Smooth muscle cell (in vitro differentiated cells): ENCODE measurements at regions not wholly inside any gene's neighbourhood (a gene's known extent, or its start where the extent isn't known, plus 50 kb on each side); places are given as distances from the start of the nearest gene placed in this dataset.
"Not testable (repeated sequence)": the region's sequence is repeated elsewhere in the genome, so short reads cannot be mapped to it uniquely, and the experiment has no call there.

Experiments
- DNase-seq: peaks from one replicate; lab custom pipeline; 2025; ENCODE audit not compliant: unreplicated experiment; lab: John Stamatoyannopoulos, UW
- H2AFZ ChIP-seq: fragments of 200-600 bp; sonication (generic); 2 replicates; pipeline ENCODE4 v1.6.0; 2016; ENCODE audit warnings: antibody characterized with exemption, low read depth, mild to moderate bottlenecking
- H3F3A ChIP-seq: fragments of 200-600 bp; sonication (generic); 2 replicates; pipeline ENCODE4 v1.6.0; 2017; ENCODE audit warnings: antibody characterized with exemption, low read depth
- H3K27ac ChIP-seq: fragments of 200-600 bp; sonication (generic); 2 replicates; pipeline ENCODE4 v1.5.1; 2016; ENCODE audit warnings: low read depth, mild to moderate bottlenecking
- H3K27me3 ChIP-seq: fragments of 200-600 bp; sonication (generic); 2 replicates; pipeline ENCODE4 v1.6.1; 2016; ENCODE audit warnings: low read depth, mild to moderate bottlenecking
- H3K36me3 ChIP-seq: fragments of 200-600 bp; sonication (generic); 2 replicates; pipeline ENCODE4 v1.5.1; 2016; ENCODE audit warnings: low read depth
- H3K4me1 ChIP-seq: fragments of 200-600 bp; sonication (generic); 2 replicates; pipeline ENCODE4 v1.5.1; 2016; ENCODE audit warnings: low read depth
- H3K4me2 ChIP-seq: fragments of 200-600 bp; sonication (generic); 2 replicates; pipeline ENCODE4 v1.6.0; 2016; ENCODE audit warnings: mild to moderate bottlenecking
- H3K4me3 ChIP-seq: fragments of 200-600 bp; sonication (generic); 2 replicates; pipeline ENCODE4 v1.5.1; 2016; ENCODE audit warnings: mild to moderate bottlenecking
- H3K79me2 ChIP-seq: fragments of 200-600 bp; sonication (generic); 2 replicates; pipeline ENCODE4 v1.6.0; 2016; ENCODE audit warnings: low read depth, mild to moderate bottlenecking
- H3K9ac ChIP-seq: fragments of 200-600 bp; sonication (generic); 2 replicates; pipeline ENCODE4 v1.6.0; 2016; ENCODE audit warnings: low read depth
- H3K9me3 ChIP-seq: fragments of 200-600 bp; sonication (generic); replicated peaks from 2 replicates; pipeline ENCODE4 v1.5.1; 2016; ENCODE audit warnings: low read depth
- H4K20me1 ChIP-seq: fragments of 200-600 bp; sonication (generic); 2 replicates; pipeline ENCODE4 v1.6.0; 2016; ENCODE audit warnings: low read depth
- WGBS: methylation state at CpG from one replicate; pipeline ENCODE4 v1.1.7; 2016; ENCODE audit warnings: low lambda C conversion rate; 5-methylcytosine and 5-hydroxymethylcytosine counted together
- TF ChIP-seq, protein P1 (sequence below): fragments of 200-600 bp; sonication (generic); IDR thresholded peaks from 2 replicates; pipeline ENCODE4 v1.5.1; 2017; ENCODE audit warnings: borderline replicate concordance, mild to moderate bottlenecking, antibody characterized with exemption; ENCODE audit not compliant: insufficient read depth, poor library complexity, severe bottlenecking

- no peak overlapping the region for H3K27ac ChIP-seq
- no peak overlapping the region for H2AFZ ChIP-seq
- H3K4me1 ChIP-seq, result no peaks in the 10 kb centered on the region
- H3K79me2 ChIP-seq, result no peaks in the 10 kb centered on the region
- H3F3A ChIP-seq, result no peaks in the 10 kb centered on the region
- no peak overlapping the region for H3K9ac ChIP-seq
- no peaks in the 10 kb centered on the region for H4K20me1 ChIP-seq
- no peaks in the 10 kb centered on the region for H3K9me3 ChIP-seq
- H3K4me2 ChIP-seq, result no peak overlapping the region
- H3K27me3 ChIP-seq, result no peaks in the 10 kb centered on the region
- WGBS, result 96% methylated on average over 4 of the region's 4 CpGs
- H3K4me3 ChIP-seq, result no peak overlapping the region
- no peak for DNase-seq
- TF ChIP-seq, protein P1, sequence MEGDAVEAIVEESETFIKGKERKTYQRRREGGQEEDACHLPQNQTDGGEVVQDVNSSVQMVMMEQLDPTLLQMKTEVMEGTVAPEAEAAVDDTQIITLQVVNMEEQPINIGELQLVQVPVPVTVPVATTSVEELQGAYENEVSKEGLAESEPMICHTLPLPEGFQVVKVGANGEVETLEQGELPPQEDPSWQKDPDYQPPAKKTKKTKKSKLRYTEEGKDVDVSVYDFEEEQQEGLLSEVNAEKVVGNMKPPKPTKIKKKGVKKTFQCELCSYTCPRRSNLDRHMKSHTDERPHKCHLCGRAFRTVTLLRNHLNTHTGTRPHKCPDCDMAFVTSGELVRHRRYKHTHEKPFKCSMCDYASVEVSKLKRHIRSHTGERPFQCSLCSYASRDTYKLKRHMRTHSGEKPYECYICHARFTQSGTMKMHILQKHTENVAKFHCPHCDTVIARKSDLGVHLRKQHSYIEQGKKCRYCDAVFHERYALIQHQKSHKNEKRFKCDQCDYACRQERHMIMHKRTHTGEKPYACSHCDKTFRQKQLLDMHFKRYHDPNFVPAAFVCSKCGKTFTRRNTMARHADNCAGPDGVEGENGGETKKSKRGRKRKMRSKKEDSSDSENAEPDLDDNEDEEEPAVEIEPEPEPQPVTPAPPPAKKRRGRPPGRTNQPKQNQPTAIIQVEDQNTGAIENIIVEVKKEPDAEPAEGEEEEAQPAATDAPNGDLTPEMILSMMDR, result no peak
- H3K36me3 ChIP-seq, result no peaks in the 10 kb centered on the region
These were observed 271.8 kb upstream of the NRG3 start for GRCh38 chr10:81603106-81603620.

- 88% methylated on average over 7 of the region's 7 CpGs for WGBS
- not testable (repeated sequence) for DNase-seq, H3K36me3 ChIP-seq, H2AFZ ChIP-seq, H3K4me3 ChIP-seq, H3K27me3 ChIP-seq, H4K20me1 ChIP-seq, H3K79me2 ChIP-seq, H3K4me2 ChIP-seq, H3F3A ChIP-seq, H3K4me1 ChIP-seq, H3K9me3 ChIP-seq, H3K27ac ChIP-seq, H3K9ac ChIP-seq
These were observed 230.5 kb upstream of the NRG3 start for GRCh38 chr10:81644485-81644884.

- TF ChIP-seq, protein P1, result no peak
- Histone ChIP-seq H3K79me2 (no peaks in the 10 kb centered on the region), H3K27ac (no peak overlapping the region), H3K4me2 (no peak overlapping the region), H3F3A (no peaks in the 10 kb centered on the region), H4K20me1 (no peaks in the 10 kb centered on the region), H3K4me1 (no peaks in the 10 kb centered on the region), H2AFZ (no peak overlapping the region), H3K36me3 (peaks cover 4% of the 10 kb centered on the region), H3K27me3 (no peaks in the 10 kb centered on the region), H3K9me3 (no peaks in the 10 kb centered on the region), H3K4me3 (no peak overlapping the region), H3K9ac (no peak overlapping the region)
- WGBS, result 87% methylated on average over 4 of the region's 4 CpGs
- no peak for DNase-seq
These were observed 219.0 kb upstream of the NRG3 start for GRCh38 chr10:81655986-81656385.

DNA sequence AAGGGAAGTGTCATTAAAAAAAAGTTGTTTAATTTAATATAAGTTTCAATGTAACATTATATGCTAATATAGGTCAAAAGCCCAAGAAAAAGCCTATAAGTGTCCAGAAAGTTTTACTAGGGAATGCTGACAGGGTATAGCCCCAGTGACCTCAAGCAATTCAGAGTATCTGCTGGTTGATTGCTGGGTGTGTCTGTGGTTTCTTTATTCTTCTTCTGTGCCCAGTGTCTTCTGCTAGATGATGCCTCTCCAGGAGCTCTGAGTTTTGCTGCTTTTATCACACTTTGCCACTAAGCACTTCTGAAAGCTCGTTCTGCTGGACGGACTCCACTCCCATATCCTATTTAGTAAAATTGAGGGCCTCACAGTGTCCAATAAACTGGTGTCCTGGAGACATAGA is 212.2 kb upstream of the NRG3 start:
- Histone ChIP-seq H3K4me1 (no peaks in the 10 kb centered on the region), H2AFZ (no peak overlapping the region), H3K27me3 (no peaks in the 10 kb centered on the region), H3K27ac (no peak overlapping the region), H3K36me3 (no peaks in the 10 kb centered on the region), H3K9me3 (no peaks in the 10 kb centered on the region), H3F3A (no peaks in the 10 kb centered on the region), H3K4me3 (no peak overlapping the region), H3K9ac (no peak overlapping the region), H3K79me2 (no peaks in the 10 kb centered on the region), H3K4me2 (no peak overlapping the region), H4K20me1 (no peaks in the 10 kb centered on the region)
- 68% methylated on average over 2 of the region's 2 CpGs for WGBS
- TF ChIP-seq, protein P1, result no peak
- DNase-seq, result no peak

DNA sequence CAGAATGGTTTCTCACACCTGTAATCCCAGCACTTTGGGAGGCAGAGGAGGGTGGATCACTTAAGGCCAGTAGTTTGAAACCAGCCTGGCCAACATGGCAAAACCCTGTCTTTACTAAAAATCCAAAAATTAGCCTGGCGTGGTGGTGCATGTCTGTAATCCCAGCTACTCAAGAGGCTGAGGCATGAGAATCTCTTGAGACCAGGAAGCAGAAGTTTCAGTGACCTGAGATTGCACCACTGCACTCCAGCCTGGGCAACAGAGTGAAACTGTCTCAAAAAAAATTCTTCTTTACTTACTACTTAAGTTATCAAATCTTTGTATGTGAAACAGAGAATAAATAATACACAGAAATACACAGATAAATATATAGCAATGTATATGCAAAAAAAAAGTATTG is 210.2 kb upstream of the NRG3 start:
- H3K4me2 ChIP-seq, H3F3A ChIP-seq, H3K36me3 ChIP-seq, H3K27ac ChIP-seq, H3K9ac ChIP-seq, H3K79me2 ChIP-seq, H3K9me3 ChIP-seq, H3K27me3 ChIP-seq, DNase-seq, H3K4me1 ChIP-seq, H2AFZ ChIP-seq, H4K20me1 ChIP-seq, H3K4me3 ChIP-seq: not testable (repeated sequence)
- WGBS, result 85% methylated on average over 1 of the region's 1 CpG
